Peyer's patch (tissue), 4 donors: ENCODE measurements at regions not wholly inside any gene's neighbourhood (a gene's known extent, or its start where the extent isn't known, plus 50 kb on each side); places are given as distances from the start of the nearest gene placed in this dataset.

Experiments
- POLR2A ChIP-seq, 2 donors: fragments of 450-650 bp; IDR thresholded peaks; one replicate each; pipeline ENCODE4 v1.5.1; 2017; ENCODE audit warnings: antibody characterized with exemption in 2 of 2, mild to moderate bottlenecking in 2 of 2, moderate library complexity in 2 of 2
- TF ChIP-seq, protein P1 (sequence below), 6 experiments: fragments of 450-650 bp in 4 of 6; fragments of 200-600 bp in 2 of 6; sonication (generic) in 1 of 6; IDR thresholded peaks; one replicate each; pipeline ENCODE4 v1.5.1; 2017 to 2019; ENCODE audit warnings: antibody characterized with exemption in 6 of 6, mild to moderate bottlenecking in 3 of 6, moderate library complexity in 1 of 6

- TF ChIP-seq, protein P1, sequence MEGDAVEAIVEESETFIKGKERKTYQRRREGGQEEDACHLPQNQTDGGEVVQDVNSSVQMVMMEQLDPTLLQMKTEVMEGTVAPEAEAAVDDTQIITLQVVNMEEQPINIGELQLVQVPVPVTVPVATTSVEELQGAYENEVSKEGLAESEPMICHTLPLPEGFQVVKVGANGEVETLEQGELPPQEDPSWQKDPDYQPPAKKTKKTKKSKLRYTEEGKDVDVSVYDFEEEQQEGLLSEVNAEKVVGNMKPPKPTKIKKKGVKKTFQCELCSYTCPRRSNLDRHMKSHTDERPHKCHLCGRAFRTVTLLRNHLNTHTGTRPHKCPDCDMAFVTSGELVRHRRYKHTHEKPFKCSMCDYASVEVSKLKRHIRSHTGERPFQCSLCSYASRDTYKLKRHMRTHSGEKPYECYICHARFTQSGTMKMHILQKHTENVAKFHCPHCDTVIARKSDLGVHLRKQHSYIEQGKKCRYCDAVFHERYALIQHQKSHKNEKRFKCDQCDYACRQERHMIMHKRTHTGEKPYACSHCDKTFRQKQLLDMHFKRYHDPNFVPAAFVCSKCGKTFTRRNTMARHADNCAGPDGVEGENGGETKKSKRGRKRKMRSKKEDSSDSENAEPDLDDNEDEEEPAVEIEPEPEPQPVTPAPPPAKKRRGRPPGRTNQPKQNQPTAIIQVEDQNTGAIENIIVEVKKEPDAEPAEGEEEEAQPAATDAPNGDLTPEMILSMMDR (IDR thresholded peaks at IDR 0.05), result no peak
- TF ChIP-seq POLR2A (IDR thresholded peaks at IDR 0.05), result no peak
Measured at GRCh38 chr4:155509555-155509954, 132.8 kb upstream of the MAP9 start.
